ENCODE measurements at regions not wholly inside any gene's neighbourhood (a gene's known extent, or its start where the extent isn't known, plus 50 kb on each side); places are given as distances from the start of the nearest gene placed in this dataset.
"Not testable (repeated sequence)": the region's sequence is repeated elsewhere in the genome, so short reads cannot be mapped to it uniquely, and the experiment has no call there.

DNA sequence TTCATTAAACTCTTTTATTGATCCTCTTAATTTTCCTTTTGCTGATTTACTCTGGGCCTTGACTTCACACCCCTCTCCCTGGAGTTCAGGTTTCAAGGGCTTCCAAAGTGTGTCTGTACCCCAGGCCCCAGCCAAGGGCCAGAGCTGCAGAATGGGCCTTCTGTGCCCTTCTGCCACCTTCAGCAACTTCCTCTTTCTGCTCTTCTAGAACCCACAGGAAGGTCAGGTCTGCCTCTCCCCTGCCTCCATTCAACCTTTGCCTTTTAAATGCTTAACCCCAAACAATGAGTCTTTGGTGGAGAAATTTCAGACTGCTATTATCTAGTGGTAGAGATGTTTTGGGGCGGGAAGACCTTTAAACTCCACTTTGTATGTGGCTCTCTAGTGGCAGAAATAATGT lies 63.1 kb downstream of the TSN start:
- no peak for DNase-seq

DNA sequence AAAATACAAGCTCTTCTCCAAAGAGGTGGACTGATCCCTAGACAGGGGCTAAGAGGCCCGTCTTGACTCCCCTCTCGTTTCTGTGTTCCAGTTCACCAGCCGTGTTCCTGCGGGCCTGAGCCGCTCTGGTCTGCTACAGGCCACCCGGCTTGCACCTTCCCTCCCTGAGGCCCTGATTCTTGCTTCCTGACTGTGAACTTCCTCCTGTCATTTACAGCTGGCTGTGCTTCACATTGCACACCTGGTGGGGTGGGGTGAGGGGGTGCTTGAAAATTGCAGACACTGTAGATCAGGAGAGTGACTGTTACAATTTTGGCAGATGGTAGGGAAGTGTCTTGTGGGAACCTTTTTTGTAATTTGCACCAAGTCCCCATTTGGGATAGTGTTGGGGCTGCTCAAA lies 64.4 kb downstream of the TSN start:
- DNase-seq = no peak

DNA sequence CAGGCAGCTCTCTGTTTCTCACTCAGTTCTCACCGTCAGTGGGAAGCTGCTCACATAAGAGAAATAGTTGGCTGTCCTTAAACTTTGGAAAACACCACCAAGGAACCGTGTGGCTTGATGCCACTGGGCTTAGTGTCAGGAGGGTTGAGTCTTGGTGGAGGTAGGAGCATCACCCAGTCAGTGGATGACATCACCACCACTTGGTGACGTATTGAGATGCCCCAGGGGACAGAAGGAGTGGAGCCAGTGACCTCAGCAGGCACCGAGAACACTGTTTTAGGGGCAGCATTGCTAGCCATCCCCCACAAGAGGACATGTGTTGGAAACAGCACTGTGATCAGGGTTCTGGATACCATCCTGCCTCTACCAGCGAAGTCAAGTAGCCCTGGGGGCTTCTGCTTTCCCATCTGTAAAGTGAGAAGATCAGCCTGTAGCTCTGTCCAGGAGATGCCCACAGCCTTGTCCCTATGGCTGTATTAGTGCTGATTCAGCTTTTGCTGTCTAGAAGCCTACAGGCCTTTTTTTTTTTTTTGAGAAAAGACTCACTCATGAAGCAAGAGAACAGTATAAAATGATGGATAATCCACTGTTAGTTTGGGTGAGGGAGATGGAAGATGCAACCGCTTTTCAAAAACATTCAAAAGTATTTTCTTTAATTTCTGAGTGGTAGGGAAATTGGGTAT lies 66.2 kb downstream of the TSN start:
- no peak for DNase-seq

DNA sequence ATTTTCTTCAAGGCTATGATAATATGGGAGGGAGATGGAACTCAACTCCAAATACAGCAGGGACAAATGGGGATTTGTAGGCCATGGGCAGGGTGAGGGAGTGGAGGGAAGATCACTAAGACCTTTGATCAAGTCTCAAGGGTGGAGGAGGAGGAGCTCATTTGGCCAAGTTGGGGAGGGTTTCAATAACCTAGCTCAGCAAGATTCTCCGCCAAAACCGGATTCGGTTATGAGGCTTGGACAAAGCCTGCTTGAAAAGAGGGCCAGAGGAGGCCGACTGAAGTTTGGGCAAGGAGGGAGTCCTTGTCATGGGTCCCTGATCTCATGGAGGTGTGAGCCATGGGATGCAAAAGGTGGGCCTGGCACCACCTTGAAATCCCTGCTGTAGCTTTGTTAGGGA lies 68.8 kb downstream of the TSN start:
- DNase-seq = no peak

DNA sequence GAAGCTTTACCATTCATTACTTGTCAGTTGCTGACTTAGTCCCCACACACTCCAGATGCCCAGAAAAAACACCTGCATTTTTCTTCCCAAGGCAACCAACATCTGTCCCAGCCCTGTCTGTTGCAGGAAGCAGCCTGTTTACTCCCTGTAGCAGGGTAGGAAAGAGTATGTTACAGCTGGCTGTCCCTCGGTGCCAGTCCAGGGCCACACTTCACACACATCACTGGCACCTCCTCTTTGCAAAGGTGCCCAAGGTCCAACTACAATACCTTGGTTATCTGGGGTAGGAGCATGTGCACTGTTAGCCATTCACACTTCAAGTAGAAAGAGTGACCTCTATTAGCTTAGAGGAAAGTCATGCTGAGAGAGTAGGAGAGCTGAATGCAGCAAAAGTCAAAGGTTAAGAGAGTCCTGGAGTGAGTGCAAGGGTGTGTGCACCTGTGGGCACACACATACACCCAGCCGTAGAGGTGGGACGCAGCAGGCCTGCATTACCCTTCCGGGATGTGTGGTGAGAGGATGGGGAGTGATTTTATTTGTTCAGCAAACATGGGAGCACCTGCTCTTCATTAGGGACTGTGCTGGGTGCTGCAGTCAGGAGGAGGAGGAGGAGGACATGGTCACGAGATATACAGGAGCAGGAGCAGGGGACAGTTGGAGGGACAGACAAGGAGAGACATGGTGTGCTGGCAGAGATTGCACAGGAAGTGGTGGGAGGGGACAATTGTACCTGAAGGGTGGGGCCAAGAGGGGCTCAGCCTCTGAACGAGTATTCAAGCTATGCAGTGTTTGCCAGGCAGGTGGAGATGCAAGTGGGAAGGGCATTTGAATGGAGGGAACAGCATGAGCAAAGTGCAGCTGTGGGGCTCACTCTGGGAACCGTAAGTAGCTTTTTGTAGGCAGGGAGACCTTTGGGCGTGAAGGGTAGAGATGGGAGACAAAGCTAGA lies 69.8 kb downstream of the TSN start:
- DNase-seq = no peak

DNA sequence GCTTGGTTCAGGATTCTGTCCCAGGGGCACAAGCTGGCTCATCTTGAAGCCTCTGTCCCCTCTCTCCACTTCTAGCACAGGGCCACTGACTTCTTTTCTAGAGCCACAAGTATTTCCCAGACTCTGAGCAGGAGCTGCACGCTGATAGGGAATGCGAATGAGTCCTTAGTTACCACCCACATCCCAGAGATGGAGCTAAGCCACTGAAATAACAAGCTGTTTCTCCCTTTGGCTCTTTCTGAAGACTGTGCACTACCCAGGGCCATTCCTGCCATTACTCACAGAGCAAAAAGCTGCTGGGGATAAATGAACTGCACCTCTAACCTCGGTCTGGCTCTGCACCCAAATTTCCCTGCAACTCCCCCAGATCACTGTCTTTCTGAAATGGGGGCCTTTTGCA lies 70.6 kb downstream of the TSN start:
- DNase-seq = no peak

DNA sequence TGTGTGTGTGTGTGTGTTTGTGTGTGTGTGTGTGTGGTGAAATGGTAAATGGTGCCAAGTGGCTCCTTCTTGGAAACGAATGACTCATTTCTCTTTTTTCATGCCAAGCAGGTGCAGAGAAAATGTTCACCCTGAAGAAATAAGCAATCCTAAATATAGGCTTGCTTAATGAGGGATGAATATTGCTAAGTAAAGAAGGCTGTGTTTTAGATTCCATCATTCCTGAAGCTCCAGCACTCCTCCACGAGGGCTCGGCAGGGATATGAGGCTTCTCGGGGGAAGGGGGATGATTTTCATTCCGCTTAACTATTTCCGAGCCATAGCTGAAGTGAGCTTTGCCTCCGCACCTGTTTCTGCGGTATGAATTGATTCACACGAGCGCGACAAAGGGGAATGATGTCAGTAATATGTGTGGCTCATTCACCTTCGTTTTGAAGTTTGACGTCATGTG lies 72.9 kb downstream of the TSN start:
- DNase-seq = no peak

DNA sequence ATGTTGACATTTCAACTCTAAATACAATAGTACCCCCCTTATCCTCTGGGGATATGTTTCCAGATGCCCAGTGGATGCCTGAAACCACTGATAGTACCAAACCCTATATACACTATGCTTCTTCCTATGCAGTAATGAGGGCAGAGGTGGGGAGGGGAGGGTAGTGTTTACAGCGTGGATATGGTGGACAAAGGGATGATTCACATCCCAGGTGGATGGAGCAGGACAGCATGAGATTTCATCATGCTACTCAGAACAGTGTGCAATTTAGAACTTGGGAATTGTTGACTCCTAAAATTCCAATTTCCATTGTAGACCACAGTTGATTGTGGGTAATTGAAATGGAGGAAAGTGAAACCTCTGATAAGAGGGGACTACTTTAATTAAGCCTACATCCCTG lies 75.4 kb downstream of the TSN start:
- peak in 1 of 2 experiments; percentile 25 for DNase-seq

DNA sequence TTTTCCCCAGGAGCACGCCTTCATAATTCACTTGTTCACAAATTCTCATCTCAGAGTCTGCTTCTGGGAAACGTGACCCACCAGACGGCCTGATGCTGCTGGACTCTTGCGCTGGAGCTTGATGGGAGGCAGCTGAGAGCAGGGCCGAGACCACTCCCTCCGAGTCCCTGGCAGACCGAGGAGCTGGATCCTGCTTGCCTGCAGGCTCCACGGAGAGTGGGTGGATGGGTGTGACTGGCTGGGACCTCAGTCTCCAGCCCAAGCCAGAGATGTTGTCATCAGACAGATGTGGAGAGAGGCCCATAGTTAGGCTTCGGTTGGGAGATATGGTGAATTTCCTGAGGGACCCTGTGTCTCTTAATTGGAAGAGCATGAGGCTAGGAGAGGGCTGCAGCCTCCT lies 76.4 kb downstream of the TSN start:
- DNase-seq = no peak

DNA sequence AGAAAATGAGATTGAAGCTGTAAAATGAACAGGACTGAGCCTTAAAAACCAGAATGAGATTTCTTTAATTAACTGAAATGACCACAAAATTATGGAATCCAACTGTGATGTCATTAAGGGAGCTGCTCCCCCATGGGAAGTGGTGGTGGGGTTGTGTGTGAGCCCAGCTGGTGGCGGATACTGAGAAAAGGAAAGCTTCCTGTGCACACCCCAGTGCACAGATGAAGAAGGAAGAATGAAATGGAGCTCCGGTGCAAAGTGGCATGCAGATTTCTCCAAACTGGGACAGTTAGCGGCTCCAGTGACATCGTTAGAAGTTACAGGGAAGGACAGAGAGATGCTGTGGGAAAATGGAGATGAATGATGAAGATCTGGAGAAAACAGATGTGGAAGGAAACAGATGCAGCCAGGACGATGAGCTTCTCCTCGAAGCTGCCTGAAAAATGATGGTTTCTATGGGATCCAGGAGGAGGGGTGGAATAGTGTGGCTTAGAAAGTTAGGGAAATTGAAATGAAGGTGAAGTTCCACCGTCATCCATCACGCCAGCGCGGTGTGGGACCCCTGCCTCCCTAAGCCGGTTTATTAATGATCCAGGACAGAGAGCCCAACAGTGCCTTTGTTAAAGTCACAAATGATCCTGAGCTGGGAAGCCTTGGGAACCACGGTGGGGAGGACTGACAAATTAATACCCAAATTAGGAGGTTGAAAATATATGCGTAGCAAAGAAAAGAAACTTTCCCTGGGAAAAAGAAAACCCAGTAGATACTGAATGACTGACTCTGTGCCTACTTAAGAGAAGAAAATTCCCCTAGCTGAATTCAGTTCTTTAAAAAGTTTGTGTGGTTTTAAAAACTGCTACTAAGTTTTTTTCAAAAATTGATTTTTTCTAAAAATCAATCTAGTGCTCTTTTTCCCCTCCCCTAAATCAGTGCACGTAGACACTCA lies 77.2 kb downstream of the TSN start:
- DNase-seq = no peak

DNA sequence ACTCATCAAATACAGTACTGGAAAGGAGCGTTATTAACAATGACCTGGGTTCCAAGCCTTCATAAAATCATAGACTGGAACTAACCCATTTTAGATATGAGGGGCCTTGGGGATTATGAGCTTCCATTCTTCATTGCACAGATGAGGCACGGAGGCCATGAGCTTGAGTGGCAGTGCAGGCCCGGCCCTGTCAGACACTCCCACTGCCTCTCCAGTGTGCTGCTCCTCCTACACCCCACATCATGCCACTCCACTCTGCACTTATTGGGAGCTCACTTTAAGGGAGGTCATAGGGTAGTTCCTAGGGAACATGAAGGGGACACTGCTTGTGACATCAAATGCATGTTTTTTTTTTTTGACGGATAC lies 77.9 kb downstream of the TSN start:
- no peak for DNase-seq

DNA sequence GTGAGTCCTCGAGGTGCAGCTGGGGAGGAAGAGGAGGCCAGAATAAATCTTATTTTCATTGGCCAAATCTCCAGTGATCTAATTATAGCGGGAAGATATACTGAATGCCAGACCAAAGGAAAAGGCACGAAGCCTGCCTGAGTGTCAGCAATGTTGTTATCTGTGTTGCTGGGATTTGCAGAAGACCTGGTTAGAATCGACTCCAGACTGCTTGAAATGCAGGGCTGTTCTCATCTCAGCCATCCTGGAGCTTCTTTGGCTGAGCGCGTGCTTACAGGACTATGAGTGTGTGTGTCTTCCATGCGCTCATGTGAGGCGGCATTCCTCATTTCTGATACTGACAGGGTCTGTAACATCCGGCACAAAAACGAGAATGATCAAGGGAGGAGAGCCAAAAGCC lies 81.2 kb downstream of the TSN start:
- DNase-seq = no peak

DNA sequence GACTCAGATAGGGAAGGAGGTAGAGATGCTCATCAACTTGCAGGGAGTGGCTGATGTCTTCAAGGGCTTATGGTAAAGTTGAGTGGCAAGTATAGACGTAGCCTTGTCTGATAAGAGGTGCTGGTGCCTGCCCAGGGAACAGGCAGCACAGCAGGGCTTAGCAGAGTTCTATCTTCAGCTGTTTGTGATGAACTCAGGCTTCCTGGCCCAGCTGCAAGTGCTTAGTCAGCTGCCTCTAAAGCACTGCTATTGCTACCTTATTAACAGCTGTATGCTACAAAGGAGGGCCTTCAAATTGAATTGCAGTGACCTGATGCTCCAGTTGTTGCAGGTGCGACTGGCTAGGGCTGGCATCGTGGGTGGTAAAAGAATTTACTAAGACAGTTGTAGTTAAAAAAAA lies 82.1 kb downstream of the TSN start:
- DNase-seq = no peak

DNA sequence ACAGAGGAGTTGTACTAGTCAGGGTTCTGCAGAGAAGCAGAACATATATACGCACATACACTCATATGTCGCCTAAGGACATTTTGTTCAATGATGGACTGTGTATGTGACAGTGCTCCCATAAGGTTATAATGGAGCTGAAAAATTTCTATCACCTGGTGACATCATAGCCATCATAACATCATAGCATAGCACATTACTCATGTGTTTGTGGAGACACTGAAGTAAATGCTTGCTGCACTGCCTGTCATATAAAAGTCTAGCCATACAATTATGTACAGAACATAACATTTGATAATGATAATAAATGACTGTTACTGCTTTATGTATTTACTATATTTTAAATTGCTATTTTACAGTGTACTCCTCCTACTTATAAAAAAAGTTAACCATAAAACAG lies 83.1 kb downstream of the TSN start:
- no peak for DNase-seq

DNA sequence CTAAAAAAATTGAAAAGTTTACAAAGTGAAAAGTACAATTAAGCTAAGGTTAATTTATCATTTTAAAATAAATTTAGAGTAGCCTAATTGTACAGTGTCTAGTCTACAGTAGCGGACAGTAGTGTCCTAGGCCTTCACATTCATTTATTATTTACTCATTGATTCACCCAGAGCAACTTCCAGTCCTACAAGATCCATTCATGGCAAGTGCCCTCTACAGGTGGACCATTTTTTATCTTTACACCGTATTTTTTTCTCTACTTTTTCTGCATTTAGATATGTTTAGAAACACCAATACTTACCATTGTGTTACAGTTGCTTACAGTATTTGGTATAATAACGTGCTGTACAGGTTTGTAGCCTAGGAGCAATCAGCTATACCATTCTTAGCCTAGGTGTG lies 84.1 kb downstream of the TSN start:
- DNase-seq = no peak

DNA sequence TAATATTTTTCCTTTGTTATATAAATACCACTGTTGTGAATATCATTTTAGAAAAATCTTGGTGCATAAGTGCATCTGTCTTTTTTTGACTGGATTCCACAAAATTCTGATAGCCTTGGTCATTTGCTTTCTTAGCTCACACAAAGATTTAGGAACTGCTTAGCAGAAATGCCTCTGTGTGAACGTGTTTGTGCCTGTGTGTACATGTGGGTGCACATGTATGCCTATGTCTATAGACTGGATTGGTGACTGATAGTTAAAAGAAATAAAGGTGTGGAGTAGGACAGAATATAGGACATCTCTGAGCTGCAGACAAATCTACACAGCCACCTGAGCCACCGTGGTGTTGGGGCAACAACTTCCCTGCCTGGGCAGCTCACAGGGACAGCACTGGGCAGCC lies 93.8 kb downstream of the TSN start:
- DNase-seq = no peak

DNA sequence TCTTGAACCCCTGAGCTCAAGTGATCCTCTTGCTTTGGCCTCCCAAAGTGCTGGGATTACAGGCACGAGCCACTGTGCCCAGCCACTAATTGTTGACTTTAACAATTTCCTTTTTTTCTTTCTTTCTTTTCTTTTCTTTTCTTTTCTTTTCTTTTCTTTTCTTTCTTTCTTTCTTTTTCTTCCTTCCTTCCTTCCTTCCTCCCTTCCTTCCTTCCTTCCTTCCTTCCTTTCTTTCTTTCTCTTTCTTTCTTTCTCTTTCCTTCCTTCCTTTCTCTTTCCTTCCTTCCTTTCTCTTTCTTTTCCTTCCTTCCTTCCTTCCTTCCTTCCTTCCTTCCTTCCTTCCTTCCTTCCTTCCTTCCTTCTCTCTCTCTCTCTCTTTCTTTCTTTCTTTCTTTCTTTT lies 97.7 kb downstream of the TSN start:
- DNase-seq = not testable (repeated sequence)

DNA sequence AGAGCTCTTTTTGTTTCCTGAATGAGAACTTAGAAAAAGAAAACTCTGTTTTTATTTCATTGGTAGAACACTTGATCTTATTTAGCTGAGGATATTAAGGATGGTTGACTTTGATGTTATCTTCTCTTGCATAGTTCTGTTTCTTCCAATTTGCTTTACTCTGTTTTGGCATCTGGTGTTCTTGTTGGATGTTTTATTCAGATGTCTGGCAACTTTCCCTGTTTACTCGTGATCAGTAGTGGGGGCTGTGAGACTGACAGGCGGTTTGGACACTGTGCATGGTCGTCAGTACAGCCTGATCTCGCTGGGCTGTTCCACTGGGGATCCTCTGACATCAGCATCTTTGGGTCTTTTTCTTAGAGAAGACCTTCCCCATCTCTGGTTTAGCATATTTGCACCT lies 100.1 kb downstream of the TSN start:
- no peak for DNase-seq

DNA sequence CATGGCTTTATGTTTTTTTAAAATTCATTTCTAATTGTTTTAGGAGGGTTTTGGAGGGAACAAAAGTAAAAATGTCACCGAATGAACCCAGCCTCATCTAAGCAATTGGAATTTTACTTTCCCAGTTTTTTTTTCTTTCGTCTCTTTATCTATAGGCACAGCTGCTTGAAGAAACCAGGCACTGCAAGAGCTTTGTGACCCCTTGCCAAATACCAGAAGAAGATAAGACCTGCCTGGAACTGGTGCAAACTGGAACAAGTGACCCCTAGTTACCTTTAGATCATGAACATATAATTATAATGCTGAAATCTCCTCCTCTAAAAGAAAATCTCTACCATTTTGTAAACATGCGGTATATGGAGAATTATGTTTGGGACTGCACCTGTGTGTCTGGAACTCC lies 100.9 kb downstream of the TSN start:
- no peak for DNase-seq

DNA sequence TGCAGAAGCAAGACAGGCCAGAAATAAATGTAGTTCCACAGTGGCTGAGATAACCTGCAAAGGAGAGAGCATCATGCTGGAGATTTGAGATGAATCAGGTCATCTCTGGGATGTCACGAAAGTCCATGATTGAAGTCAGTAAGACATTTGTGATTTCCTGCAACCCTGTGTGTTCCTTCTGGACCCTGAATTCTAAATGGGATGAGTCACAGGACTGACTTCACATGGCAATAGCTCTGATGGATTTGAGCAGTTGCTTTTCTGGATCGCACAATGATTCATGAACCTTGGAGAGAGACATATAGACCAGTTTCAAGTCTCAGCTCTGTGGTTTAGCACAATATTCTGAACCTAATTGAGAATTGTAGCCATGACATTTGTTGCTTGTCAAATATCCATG lies 102.9 kb downstream of the TSN start:
- no peak for DNase-seq

DNA sequence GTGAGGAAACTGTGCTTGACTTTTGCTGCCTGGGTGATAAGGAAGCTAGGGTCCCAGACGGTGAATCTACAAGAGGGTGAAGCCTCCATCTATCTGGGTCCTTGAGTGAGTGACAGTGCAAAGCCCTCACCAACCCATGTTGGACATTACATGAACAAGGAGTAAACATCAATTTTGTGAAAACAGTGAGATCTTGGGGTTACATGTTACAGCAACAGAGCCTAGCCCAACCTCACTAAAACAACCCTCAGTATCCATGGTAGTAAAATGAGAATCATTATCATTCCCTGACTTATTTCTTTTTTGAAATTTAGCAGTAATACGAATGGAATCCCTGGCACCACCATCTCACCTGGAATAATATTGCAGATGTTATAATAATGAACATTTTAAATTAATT lies 103.4 kb downstream of the TSN start:
- DNase-seq = no peak

DNA sequence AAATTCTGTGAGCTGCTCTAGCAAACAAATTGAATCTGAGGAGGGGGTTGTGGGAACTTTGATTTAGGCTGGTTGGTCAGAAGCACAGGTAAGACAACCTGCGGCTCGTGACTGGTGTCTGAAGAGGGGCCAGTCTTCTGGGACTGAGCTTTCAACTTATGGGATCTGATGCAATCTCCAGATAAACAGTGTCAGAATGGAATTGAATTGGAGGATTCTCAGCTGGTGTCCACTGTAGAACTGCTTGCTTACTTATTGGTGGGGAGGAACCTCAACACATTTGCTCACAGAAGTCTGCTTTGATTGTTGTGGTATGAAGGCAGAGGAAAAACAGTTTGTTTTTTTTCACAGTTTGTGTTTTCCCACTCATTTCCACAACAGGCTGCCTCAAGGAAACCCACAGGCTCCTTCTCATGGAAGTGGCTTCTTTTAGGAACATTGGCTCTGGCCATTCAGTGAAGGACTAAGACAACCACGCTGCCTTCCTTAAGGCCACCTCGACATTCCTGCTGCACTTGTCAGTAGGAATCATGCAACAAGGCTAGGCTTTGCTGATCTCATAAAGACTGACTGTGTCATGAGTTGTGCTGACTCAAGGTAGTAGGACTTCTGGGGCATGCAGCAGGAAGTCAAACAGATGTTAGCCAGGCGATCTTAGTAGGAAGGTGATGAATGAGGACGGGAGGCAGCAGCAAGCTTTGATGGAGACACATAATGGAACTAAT lies 104.7 kb downstream of the TSN start:
- no peak for DNase-seq

DNA sequence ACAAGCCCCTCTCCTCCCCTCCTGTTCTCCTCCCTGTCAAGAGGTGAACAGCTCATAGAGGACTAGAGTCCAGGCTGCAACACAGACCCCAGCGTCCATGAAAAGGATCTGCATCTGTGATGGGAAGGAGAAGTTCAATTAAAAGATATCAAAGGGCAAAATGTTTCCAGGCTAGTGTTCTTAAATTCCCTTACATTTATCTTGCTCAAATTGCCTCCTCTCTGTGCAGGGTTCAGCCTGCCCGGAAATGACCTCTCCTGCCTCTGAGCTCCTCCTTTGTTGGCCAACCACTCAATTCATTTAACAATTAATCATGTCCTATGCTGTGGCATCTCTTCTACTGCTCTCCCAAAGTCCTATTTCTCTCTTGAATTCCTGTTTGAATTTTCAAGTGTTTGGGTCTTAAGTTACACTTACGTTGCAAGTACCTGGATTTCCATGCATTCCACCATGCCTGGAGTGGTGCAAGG lies 105.3 kb downstream of the TSN start:
- DNase-seq = no peak
